Neuronal stem cell (in vitro differentiated cells): ENCODE measurements at regions not wholly inside any gene's neighbourhood (a gene's known extent, or its start where the extent isn't known, plus 50 kb on each side); places are given as distances from the start of the nearest gene placed in this dataset.
A peak's percentile ranks its signal among the peaks of the same experiment; 100 is the strongest.

Experiments used
- DNase-seq: peaks from one replicate; pipeline ENCODE4 v3.0.0-alpha.2; 2013; ENCODE audit warnings: low spot score
- H2AFZ ChIP-seq: one replicate; pipeline ENCODE4 v1.6.1; 2013; ENCODE audit warnings: mild to moderate bottlenecking, low read length, inconsistent platforms
- H2AK5ac ChIP-seq: 2 replicates; pipeline ENCODE4 v1.6.1; 2013; ENCODE audit warnings: low read depth, mild to moderate bottlenecking, inconsistent platforms, low read length, moderate library complexity, mixed read lengths
- H2BK120ac ChIP-seq: 2 replicates; pipeline ENCODE4 v1.6.1; 2013; ENCODE audit warnings: low read depth, mild to moderate bottlenecking, inconsistent platforms, low read length, moderate library complexity, mixed read lengths
- H2BK12ac ChIP-seq: one replicate; pipeline ENCODE4 v1.6.1; 2013; ENCODE audit warnings: low read length, inconsistent platforms
- H2BK15ac ChIP-seq: 2 replicates; pipeline ENCODE4 v1.6.1; 2013; ENCODE audit warnings: mild to moderate bottlenecking, low read length, inconsistent platforms, mixed read lengths
- H2BK5ac ChIP-seq: one replicate; pipeline ENCODE4 v1.6.1; 2013; ENCODE audit warnings: inconsistent platforms, mild to moderate bottlenecking, low read length, moderate library complexity
- H3K14ac ChIP-seq: one replicate; pipeline ENCODE4 v1.6.1; 2013; ENCODE audit warnings: low read length, inconsistent platforms
- H3K18ac ChIP-seq: 2 replicates; pipeline ENCODE4 v1.6.1; 2013; ENCODE audit warnings: low read length, inconsistent platforms
- H3K23ac ChIP-seq: 2 replicates; pipeline ENCODE4 v1.6.1; 2013; ENCODE audit warnings: low read depth, mild to moderate bottlenecking, mixed read lengths, low read length, inconsistent platforms; ENCODE audit not compliant: poor library complexity
- H3K27ac ChIP-seq: replicated peaks from 3 replicates; pipeline ENCODE4 v1.5.1; 2013; ENCODE audit warnings: low read length, inconsistent platforms
- H3K27me3 ChIP-seq, 3 experiments: 2 replicates each; pipeline ENCODE4 v1.6.1; 2013; ENCODE audit warnings: low read length in 3 of 3, mild to moderate bottlenecking in 2 of 3, inconsistent platforms in 1 of 3, low read depth in 1 of 3, mixed read lengths in 1 of 3, moderate library complexity in 1 of 3; ENCODE audit not compliant: control insufficient read depth in 3 of 3, insufficient read depth in 3 of 3
- H3K36me3 ChIP-seq, 2 donors: replicated peaks in 1 of 2; 2 replicates each; pipeline ENCODE4 v1.6.1; 2013; ENCODE audit warnings: low read length in 2 of 2; ENCODE audit not compliant: control insufficient read depth in 2 of 2, insufficient read depth in 2 of 2
- H3K4ac ChIP-seq: 2 replicates; pipeline ENCODE4 v1.6.1; 2013; ENCODE audit warnings: inconsistent platforms, mild to moderate bottlenecking, low read length, moderate library complexity
- H3K4me1 ChIP-seq, 2 donors: 1 replicate in 1 of 2; 2 replicates in 1 of 2; pipeline ENCODE4 v1.6.1; 2013; ENCODE audit warnings: low read length in 2 of 2, low read depth in 1 of 2; ENCODE audit not compliant: control insufficient read depth in 2 of 2, insufficient read depth in 1 of 2
- H3K4me2 ChIP-seq: one replicate; pipeline ENCODE4 v1.6.1; 2013; ENCODE audit warnings: mild to moderate bottlenecking, low read length, inconsistent platforms; ENCODE audit not compliant: insufficient read depth, poor library complexity, severe bottlenecking
- H3K4me3 ChIP-seq, 2 donors: 2 replicates each; pipeline ENCODE4 v1.5.1; 2013; ENCODE audit warnings: low read length in 2 of 2, mild to moderate bottlenecking in 2 of 2, inconsistent platforms in 1 of 2, moderate library complexity in 1 of 2
- H3K79me1 ChIP-seq: one replicate; pipeline ENCODE4 v1.6.1; 2013; ENCODE audit warnings: low read depth, mild to moderate bottlenecking, inconsistent platforms, low read length, moderate library complexity
- H3K9ac ChIP-seq: one replicate; pipeline ENCODE4 v1.6.1; 2013; ENCODE audit warnings: mild to moderate bottlenecking, low read depth, low read length, inconsistent platforms; ENCODE audit not compliant: poor library complexity
- H3K9me3 ChIP-seq, 2 donors: replicated peaks in 1 of 2; 2 replicates each; pipeline versions ENCODE3 to v1.6.1; 2013; ENCODE audit warnings: low read length in 2 of 2, mild to moderate bottlenecking in 2 of 2, inconsistent platforms in 1 of 2, low read depth in 1 of 2, mixed read lengths in 1 of 2, moderate library complexity in 1 of 2; ENCODE audit not compliant: control insufficient read depth in 2 of 2, insufficient read depth in 1 of 2
- H4K8ac ChIP-seq: one replicate; pipeline ENCODE4 v1.6.1; 2013; ENCODE audit warnings: low read depth, mild to moderate bottlenecking, inconsistent platforms, low read length, moderate library complexity
- H4K91ac ChIP-seq: one replicate; pipeline ENCODE4 v1.6.1; 2013; ENCODE audit warnings: low read length, low read depth, mild to moderate bottlenecking, inconsistent platforms; ENCODE audit not compliant: poor library complexity
- WGBS, 2 donors: extraction: QIAGEN DNeasy Blood & Tissue Kit; methylation state at CpG; one replicate each; pipeline ENCODE4 v1.1.7; 2013; ENCODE audit warnings: missing lambda C conversion rate in 2 of 2, mixed read lengths in 1 of 2; ENCODE audit not compliant: insufficient read length in 2 of 2, insufficient replicate concordance in 1 of 2; ENCODE audit errors: extremely low coverage in 2 of 2; 5-methylcytosine and 5-hydroxymethylcytosine counted together

GRCh38 chr1:229107972-229108371, 162.9 kb upstream of the RAB4A start:
- H2BK12ac ChIP-seq: no peak overlapping the region
- H2BK120ac ChIP-seq: no peak overlapping the region
- WGBS, 2 donors: no CpG with 5 or more reads among the region's 2 CpGs
- no peak overlapping the region for H3K14ac ChIP-seq
- no peak overlapping the region for H3K4ac ChIP-seq
- H3K18ac ChIP-seq: no peak overlapping the region
- H4K8ac ChIP-seq: no peak overlapping the region
- DNase-seq: no peak
- H3K4me1 ChIP-seq: peaks cover 0 to 12% of the 10 kb centered on the region in 2 donors
- no peak overlapping the region for H3K23ac ChIP-seq
- no peak overlapping the region for H3K27ac ChIP-seq
- H2BK15ac ChIP-seq: no peak overlapping the region
- H3K36me3 ChIP-seq: no peaks in the 10 kb centered on the region
- peaks cover 0 to 4% (median 0%) of the 10 kb centered on the region in 3 experiments for H3K27me3 ChIP-seq
- H3K4me3 ChIP-seq: no peak overlapping the region
- H2AK5ac ChIP-seq: peak overlapping the region; percentile 62
- H2AFZ ChIP-seq: no peak overlapping the region
- H3K9me3 ChIP-seq: no peaks in the 10 kb centered on the region
- no peak overlapping the region for H4K91ac ChIP-seq
- no peak overlapping the region for H2BK5ac ChIP-seq
- H3K79me1 ChIP-seq: no peaks in the 10 kb centered on the region
- H3K9ac ChIP-seq: no peak overlapping the region
- no peak overlapping the region for H3K4me2 ChIP-seq

- H3K4me1 ChIP-seq: peaks cover 0 to 12% of the 10 kb centered on the region in 2 donors
- WGBS, 2 donors: no CpG with 5 or more reads among the region's 10 CpGs
- H2BK5ac ChIP-seq: peak overlapping the region; percentile 7
- H3K14ac ChIP-seq: peak overlapping the region; percentile 78
- peak overlapping the region; percentile 73 for H4K91ac ChIP-seq
- H3K4me3 ChIP-seq: no peak overlapping the region
- peak overlapping the region; percentile 77 for H4K8ac ChIP-seq
- no peak overlapping the region for H3K4me2 ChIP-seq
- no peaks in the 10 kb centered on the region for H3K36me3 ChIP-seq
- no peak overlapping the region for H3K23ac ChIP-seq
- H3K27me3 ChIP-seq: peaks cover 0 to 4% (median 0%) of the 10 kb centered on the region in 3 experiments
- no peaks in the 10 kb centered on the region for H3K79me1 ChIP-seq
- H2BK12ac ChIP-seq: peak overlapping the region; percentile 74
- peak overlapping the region; percentile 39 for H2AFZ ChIP-seq
- H3K18ac ChIP-seq: peak overlapping the region; percentile 84
- H3K9ac ChIP-seq: peak overlapping the region; percentile 15
- DNase-seq: no peak
- H2AK5ac ChIP-seq: peak overlapping the region; percentile 62
- H3K27ac ChIP-seq: peak overlapping the region; percentile 23
- no peak overlapping the region for H2BK120ac ChIP-seq
- H2BK15ac ChIP-seq: peak overlapping the region; percentile 99
- no peaks in the 10 kb centered on the region for H3K9me3 ChIP-seq
- peak overlapping the region; percentile 2 for H3K4ac ChIP-seq
Observed at GRCh38 chr1:229108598-229109201, 162.2 kb upstream of the RAB4A start.

GRCh38 chr1:229109320-229109761, 161.6 kb upstream of the RAB4A start:
- Histone ChIP-seq H3K27me3 (peaks cover 0 to 4% (median 0%) of the 10 kb centered on the region in 3 experiments), H3K4me2 (no peak overlapping the region), H3K14ac (no peak overlapping the region), H3K18ac (no peak overlapping the region), H3K9ac (no peak overlapping the region), H3K27ac (no peak overlapping the region), H2BK5ac (no peak overlapping the region), H3K9me3 (no peaks in the 10 kb centered on the region), H3K36me3 (no peaks in the 10 kb centered on the region), H2BK15ac (no peak overlapping the region), H4K91ac (no peak overlapping the region), H3K79me1 (no peaks in the 10 kb centered on the region), H3K4me1 (peaks cover 0 to 12% of the 10 kb centered on the region in 2 donors), H2BK12ac (no peak overlapping the region), H4K8ac (no peak overlapping the region), H2BK120ac (no peak overlapping the region), H3K23ac (no peak overlapping the region), H3K4ac (no peak overlapping the region), H2AK5ac (no peak overlapping the region), H3K4me3 (no peak overlapping the region), H2AFZ (no peak overlapping the region)
- no peak for DNase-seq
- no CpG with 5 or more reads among the region's 5 CpGs for WGBS, 2 donors

GRCh38 chr1:229110986-229111385, 159.9 kb upstream of the RAB4A start:
- Histone ChIP-seq H3K4me3 (no peak overlapping the region), H4K91ac (no peak overlapping the region), H2AK5ac (no peak overlapping the region), H2BK12ac (no peak overlapping the region), H3K9ac (no peak overlapping the region), H3K18ac (no peak overlapping the region), H2AFZ (no peak overlapping the region), H2BK15ac (no peak overlapping the region), H4K8ac (no peak overlapping the region), H2BK5ac (no peak overlapping the region), H3K9me3 (no peaks in the 10 kb centered on the region), H3K4me1 (peaks cover 0 to 16% of the 10 kb centered on the region in 2 donors), H3K4me2 (no peak overlapping the region), H3K23ac (no peak overlapping the region), H3K27ac (no peak overlapping the region), H2BK120ac (no peak overlapping the region), H3K36me3 (no peaks in the 10 kb centered on the region), H3K4ac (no peak overlapping the region), H3K14ac (no peak overlapping the region), H3K27me3 (peaks cover 0 to 2% (median 0%) of the 10 kb centered on the region in 3 experiments), H3K79me1 (no peaks in the 10 kb centered on the region)
- DNase-seq: no peak
- no CpG with 5 or more reads among the region's 1 CpG for WGBS, 2 donors
